HG03457 (cell line): ENCODE measurements at regions not wholly inside any gene's neighbourhood (a gene's known extent, or its start where the extent isn't known, plus 50 kb on each side); places are given as distances from the start of the nearest gene placed in this dataset.
"Not testable (repeated sequence)": the region's sequence is repeated elsewhere in the genome, so short reads cannot be mapped to it uniquely, and the experiment has no call there.

Experiments used
- ATAC-seq: cut with Tn5 transposase; IDR thresholded peaks from one replicate; pipeline ENCODE4 v1.9.1; 2021; ENCODE audit warnings: moderate number of reproducible peaks; ENCODE audit not compliant: unreplicated experiment

GRCh38 chr17:14744761-14745473 lies 444.0 kb downstream of the HS3ST3B1 start:
- peak; percentile 52 for ATAC-seq

GRCh38 chr17:14741491-14741890 lies 440.6 kb downstream of the HS3ST3B1 start:
- ATAC-seq: no peak

DNA sequence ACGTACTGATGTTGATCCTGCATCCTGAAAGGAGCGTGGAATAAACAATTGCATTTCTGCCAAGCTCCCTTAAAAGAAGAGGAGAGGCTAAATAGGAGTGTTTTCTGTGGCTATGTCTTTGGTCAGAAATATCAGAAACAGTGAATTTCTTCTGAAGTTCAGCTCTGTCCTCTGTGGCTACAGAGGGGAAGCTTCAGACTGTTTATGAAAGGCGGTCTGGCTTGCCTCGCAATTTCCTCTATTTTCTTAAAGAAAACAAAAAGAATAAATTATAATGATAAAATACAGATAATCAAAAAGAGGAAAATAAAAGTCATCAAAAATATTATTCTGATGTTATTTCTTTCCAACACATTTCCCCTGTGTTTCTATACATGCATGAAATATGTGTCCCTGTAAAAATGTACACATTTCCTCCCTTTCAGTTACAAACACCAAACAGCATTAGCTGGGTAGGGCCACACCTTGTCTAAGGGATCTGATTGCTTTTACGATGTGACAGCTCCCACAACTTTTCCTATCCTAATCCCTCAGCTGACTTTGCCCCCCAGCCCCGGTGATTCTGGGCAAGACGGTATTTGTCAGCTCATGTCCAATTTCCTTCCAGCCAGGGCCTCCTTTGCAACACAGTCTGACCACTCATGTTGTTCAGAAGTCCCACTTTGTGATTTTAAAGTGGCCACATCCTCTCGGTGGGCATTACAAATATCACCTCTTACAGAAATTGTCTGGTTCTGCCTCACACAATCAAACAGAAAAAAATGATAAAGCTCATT lies 439.0 kb downstream of the HS3ST3B1 start:
- no peak for ATAC-seq

DNA sequence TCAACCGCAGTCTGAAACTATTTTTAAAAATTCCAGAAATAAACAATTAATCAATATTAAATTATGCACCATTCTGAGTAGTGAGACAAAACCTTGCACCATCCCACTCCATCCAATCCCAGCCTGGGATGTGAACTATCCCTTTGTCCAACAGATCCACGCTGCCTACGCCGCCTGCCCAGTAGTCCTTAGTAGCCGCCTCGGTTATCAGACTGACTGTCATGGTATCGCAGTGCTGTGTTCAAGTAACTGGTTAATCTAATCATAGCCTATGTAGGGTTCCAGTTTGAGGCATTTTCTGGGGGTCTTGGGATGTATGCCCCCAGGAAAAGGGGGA lies 437.7 kb downstream of the HS3ST3B1 start:
- no peak for ATAC-seq

DNA sequence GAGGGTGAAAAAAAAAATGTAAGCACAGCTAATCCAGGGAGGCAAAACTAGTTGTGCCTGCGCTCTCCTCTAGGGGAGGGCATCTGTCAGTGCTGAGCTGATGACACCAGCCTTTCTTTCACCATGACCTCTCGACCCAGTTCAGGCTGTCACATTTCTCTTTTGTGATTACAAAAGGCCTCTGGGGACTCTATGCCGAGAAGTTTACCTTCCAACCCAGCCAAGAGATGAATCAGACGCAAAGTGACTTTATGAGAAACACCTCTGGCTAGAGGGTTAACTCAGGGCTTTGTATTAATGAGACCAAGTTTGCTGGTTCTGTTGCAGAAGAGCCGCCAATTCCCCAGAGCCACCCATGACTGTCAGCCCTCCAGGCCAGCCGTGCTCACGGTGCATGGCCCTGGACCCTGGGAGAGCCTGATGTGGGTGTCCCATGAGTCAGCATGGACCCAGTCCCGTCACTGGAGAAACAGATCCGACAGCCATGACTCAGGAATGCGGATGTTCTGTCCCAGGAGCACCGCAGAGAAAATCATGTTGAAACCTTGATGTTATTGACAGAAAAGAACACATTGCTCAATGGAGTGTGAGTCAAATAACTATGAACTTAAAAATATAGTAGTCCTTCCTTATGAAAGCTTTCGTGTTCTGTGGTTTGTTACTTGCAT lies 437.2 kb downstream of the HS3ST3B1 start:
- ATAC-seq: no peak

- ATAC-seq: no peak
Observed at GRCh38 chr17:14736631-14737030, 435.8 kb downstream of the HS3ST3B1 start.

DNA sequence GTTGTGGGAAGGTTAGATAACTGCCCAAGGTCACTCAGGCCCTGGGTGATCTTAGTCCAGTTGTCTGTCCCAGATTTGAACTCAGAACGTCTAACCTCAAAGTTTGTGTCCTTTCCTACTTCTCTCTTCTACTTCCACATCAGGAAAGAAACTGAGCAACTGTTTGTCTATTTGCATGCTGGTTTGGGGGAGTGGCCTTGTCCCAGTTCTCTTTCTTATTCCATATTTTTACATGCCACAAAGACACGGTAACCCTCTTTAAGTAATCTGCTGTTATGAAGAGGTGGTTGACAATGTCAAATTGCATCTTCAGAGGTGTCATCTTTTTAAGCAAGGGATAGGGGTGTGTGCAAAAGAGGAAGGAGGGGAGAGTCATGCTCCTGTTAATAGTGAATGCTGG lies 432.5 kb downstream of the HS3ST3B1 start:
- ATAC-seq: no peak

- ATAC-seq: no peak
Observed at GRCh38 chr17:14732211-14732610, 431.3 kb downstream of the HS3ST3B1 start.

DNA sequence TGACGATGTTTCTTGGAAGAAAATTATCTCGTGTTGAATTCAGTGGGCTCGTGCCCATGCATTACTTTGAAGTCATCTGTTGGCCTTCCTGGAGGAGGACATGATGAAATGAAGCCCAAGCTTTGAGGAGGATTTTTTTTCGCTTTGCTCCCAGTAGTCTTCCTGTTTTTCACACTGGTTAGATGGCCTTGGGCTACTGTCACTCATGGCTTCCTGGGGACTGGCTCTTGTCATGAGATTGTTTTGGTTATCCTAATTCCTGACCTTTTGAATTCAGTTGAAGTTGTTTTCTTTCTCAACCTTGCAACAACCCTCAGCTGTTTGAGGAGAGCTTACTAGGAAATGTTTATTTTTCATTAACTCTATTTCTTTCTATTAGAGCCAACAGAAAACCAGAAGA lies 430.7 kb downstream of the HS3ST3B1 start:
- ATAC-seq: no peak

- ATAC-seq: no peak
Observed at GRCh38 chr17:14730821-14731220, 429.9 kb downstream of the HS3ST3B1 start.

DNA sequence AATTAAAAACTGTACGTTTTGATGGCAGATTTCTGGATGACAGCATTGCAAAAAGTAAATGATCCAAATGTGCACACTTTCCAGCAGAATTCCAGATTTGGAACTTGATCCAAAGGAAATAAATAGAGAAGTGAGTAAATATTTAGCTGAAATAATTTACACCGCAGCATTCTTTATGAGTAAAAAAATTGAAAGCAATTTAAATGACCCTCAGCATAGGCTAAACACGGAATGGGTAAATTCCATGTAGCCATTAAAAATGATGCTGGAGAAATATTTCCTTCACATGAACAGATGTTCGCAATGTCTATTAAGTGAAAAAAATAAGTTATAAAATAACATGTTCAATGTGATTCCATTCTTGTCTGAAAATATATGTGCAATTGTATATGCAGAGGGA lies 424.8 kb downstream of the HS3ST3B1 start:
- no peak for ATAC-seq

GRCh38 chr17:14724770-14725169 lies 423.9 kb downstream of the HS3ST3B1 start:
- no peak for ATAC-seq

DNA sequence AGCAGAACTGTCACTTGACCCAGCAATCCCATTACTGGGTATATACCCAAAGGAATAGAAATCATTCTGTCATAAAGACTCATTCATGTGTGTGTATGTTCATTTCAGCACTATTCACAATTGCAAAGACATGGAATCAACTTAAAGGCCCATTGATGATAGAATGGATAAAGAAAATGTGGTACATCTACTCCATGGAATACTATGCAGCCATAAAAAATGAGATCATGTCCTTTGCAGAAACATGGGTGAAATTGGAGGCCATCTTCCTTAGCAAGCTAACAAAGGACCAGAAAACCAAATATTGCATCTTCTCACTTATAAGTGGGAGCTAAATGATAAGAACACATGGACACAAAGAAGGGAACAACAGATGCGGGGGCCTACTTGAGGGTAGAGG lies 422.5 kb downstream of the HS3ST3B1 start:
- ATAC-seq: not testable (repeated sequence)

- ATAC-seq: no peak
Observed at GRCh38 chr17:14719942-14720341, 419.1 kb downstream of the HS3ST3B1 start.

- ATAC-seq: no peak
Observed at GRCh38 chr17:14717859-14718258, 417.0 kb downstream of the HS3ST3B1 start.

- no peak for ATAC-seq
Observed at GRCh38 chr17:14715561-14715960, 414.7 kb downstream of the HS3ST3B1 start.

GRCh38 chr17:14712611-14713021 lies 411.7 kb downstream of the HS3ST3B1 start:
- ATAC-seq: no peak

DNA sequence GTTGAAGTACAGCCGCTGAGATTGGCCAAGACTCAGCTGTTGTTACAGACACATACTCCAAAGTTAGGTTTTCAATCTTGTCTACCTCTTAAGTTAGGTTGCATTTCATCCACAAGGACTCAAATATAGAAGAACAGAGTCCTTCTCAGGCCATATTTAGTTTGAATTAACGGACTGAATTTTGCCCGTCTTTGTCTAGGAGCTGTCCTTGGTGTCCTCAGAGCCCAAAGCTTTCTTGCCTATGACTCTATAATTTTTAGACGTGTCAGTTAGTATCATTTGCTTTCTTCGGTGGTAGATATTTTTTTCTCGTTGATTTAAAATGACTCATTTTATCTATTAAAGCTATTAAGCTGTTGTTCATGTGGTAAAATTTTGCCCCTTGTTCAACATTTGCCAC lies 403.2 kb downstream of the HS3ST3B1 start:
- ATAC-seq: no peak

- ATAC-seq: no peak
Observed at GRCh38 chr17:14701886-14702285, 401.0 kb downstream of the HS3ST3B1 start.

DNA sequence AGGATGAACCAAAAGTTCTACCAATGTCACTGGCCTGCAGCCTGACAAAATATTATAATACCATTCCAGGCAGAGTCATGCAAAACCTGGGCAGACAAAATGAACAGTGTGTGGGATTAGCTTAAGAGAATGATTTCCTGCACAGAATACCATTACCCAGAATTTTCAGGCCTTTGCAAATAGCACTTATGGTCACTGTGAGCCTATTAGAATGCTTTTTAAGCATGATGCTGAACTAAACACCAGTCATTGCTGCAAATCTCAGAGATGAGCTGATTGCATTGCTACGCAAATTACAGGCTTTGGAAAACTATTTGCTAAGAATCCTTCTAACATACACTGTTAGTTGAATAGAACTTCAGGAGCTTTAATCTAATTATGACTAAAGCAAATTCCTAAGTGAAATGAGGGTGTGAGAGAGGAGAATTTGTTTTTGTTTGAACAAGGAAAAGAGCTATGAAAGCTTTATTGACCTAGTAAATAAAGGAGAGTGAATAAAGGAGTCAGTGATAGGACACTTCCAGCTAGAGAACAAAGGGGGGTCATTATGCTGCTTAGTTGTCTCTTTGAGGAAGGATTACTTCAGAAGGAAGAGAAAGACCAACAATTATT lies 398.8 kb downstream of the HS3ST3B1 start:
- no peak for ATAC-seq

DNA sequence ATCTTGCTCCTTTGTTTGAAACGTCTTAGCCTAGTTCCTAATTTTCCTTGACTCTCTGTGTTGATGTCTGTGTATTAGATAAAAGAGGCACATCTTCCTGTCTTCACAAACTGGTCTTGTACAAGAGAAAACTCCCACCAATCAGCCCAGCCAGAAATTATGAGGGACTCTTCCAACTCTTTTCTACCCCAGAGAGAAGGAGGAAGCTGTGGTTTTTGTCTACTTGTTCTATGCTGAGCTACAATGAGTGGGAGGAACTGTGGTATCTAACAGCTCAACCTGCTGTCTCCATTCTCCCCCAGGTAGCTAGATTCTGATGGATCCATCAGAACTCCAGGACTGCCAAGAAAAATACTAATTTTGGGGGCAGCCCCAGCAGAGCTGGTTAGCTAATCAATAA lies 392.5 kb downstream of the HS3ST3B1 start:
- no peak for ATAC-seq

DNA sequence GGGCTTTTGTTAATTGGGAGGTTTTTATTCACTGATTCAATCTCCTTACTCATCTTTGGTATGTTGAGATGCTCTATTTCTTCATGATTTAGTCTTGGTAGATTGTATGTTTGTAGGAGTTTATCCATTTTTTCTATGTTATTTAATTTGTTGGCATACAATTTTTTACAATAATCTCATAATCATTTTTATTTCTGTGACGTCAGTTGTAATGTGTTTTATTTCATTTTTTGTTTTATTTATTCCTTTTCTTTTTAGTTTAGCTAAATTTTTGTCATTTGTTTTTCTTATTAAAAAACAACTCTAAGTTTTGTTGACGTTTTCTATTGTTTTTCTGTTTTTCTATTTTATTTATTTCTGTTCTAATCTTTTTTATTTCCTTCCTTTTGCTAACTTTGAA lies 389.8 kb downstream of the HS3ST3B1 start:
- no peak for ATAC-seq
